GM13977 (cell line): ENCODE measurements at regions not wholly inside any gene's neighbourhood (a gene's known extent, or its start where the extent isn't known, plus 50 kb on each side); places are given as distances from the start of the nearest gene placed in this dataset.

Experiments used
- DNase-seq: peaks from one replicate; pipeline ENCODE4 v3.0.0; 2012; ENCODE audit warnings: low spot score
- in situ Hi-C: fragments of 300-500 bp; cut with MboI; formaldehyde crosslinking; loops from one replicate; pipeline ENCODE4 v1.12.0; 2022; ENCODE audit warnings: low sequenced_read_pairs, low pct_unique_long_range_greater_than_20kb, mixed read lengths, inconsistent platforms; ENCODE audit not compliant: unreplicated experiment
- TF ChIP-seq, protein P1 (sequence below): IDR thresholded peaks from 2 replicates; pipeline ENCODE4 v1.5.1; 2012; ENCODE audit warnings: mild to moderate bottlenecking, control low read depth; ENCODE audit not compliant: insufficient read depth; ENCODE audit errors: extremely low read depth, missing control alignments

DNA sequence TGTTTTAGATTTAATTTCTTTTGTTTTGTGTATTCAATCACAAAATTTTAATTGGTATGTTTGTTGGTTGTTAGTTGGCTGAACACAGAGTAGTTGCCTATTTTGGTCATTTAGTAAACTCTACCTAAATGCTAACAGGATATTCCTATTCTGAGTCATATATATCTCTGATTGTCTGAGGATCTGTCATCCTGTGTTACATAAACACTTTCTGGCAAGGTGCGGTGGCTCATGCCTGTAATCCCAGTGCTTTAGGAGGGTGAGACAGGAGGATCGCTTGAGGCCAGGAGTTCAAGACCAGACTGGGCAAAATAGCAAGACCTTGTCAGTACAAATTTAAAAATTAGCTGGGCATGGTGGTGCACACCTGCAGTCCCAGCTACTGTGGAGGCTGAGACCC is 178.6 kb downstream of the PLCE1 start:
- TF ChIP-seq, protein P1, sequence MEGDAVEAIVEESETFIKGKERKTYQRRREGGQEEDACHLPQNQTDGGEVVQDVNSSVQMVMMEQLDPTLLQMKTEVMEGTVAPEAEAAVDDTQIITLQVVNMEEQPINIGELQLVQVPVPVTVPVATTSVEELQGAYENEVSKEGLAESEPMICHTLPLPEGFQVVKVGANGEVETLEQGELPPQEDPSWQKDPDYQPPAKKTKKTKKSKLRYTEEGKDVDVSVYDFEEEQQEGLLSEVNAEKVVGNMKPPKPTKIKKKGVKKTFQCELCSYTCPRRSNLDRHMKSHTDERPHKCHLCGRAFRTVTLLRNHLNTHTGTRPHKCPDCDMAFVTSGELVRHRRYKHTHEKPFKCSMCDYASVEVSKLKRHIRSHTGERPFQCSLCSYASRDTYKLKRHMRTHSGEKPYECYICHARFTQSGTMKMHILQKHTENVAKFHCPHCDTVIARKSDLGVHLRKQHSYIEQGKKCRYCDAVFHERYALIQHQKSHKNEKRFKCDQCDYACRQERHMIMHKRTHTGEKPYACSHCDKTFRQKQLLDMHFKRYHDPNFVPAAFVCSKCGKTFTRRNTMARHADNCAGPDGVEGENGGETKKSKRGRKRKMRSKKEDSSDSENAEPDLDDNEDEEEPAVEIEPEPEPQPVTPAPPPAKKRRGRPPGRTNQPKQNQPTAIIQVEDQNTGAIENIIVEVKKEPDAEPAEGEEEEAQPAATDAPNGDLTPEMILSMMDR = no peak
- in situ Hi-C loops = no loop called here
- no peak for DNase-seq

DNA sequence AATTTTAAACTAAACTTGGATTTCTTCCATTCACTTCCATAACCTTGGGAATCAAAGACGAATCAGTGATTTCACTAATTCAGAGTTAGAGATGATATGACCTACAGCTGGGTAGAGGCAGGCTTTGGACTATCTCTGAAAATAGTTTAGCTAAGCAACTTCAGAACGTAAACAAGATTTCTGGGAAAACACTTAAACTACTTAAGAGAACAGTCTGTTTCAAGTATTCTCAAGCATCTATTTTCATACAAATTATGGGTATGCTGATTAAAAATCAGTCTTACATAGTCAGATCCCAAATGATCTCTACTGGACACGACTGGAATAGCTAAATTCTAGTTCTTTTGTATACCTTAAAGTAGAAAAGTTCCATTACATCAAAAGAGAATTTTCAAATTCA is 179.9 kb downstream of the PLCE1 start:
- in situ Hi-C loops = no loop called here
- TF ChIP-seq, protein P1 = no peak
- no peak for DNase-seq

DNA sequence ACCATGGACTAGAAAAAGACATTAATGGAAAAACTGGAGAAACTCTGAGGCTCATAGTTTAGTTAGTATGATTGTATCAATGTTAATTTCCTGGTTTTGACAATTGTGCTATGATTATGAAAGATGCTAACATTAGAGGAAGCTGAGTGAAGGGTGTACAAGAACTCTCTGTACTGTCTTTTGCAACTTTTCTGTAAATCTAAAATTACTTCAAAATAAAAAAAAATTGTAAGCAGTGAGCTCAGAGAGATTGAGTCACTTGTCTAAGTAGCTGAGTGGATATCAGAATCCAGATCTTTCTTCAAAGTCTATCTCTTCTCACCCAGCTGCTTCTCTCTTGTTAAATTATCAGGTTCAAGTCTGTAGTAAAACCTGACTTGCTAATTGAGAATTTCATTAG is 181.1 kb downstream of the PLCE1 start:
- TF ChIP-seq, protein P1 = no peak
- in situ Hi-C loops = no loop called here
- DNase-seq = no peak

DNA sequence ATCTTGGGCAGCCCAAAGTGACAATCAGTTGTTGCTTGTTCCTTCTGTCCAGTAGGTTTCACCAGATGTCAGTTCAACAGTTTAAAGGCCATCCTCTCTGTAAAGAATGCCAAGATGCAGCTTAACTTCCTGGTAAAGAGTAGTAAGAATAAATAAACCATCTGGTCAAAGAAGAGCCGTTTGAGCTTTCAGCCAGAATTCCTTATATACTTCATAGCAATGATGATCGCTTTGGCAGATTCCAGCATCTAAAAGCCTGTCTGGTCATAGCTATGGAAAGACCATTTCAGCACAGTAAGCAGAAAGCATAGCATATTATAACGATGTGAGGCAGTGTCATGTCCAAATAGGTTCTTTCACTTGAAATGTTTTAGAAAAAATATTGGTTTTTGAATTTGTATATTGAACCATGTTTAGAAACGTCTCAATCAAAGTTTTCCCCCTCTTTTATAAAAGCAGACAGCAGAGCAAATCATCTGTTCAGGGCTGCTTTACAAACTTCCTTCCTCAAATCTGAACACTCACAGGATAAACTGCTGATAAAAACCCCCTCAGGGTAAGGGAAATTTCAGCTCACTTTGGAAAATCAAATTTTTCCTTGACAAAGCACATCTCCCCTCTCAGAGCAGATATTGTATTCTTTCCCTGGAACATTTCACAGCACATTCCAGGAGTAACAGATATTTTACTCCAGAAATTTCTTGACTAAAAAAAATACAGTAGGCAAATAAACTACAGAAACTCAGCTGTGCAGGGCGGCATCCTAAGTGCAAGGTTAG is 184.1 kb downstream of the NOC3L start:
- no peak for DNase-seq
- in situ Hi-C loops = no loop called here

DNA sequence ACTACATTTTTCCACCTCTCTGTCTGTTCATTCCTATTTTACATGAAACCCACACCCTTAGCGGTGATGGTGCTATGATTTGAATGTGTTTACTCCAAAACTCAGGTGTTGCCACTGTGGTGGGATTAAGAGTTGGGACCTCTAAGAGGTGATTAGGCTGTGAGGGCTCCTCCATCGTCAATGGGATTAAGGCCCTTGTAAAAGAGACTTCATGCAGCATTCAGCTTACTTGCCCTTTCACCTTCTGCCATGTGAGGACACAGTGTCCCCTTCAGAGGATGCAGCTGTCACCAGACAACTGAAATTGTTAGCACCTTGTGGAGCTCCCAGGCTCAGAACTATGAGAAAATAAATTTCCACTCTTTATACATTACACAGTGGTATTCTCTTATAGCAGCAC is 182.2 kb downstream of the NOC3L start:
- TF ChIP-seq, protein P1 = no peak
- in situ Hi-C loops = no loop called here
- no peak for DNase-seq

More for the DNA sequence above, 184.1 kb downstream of the NOC3L start:
- TF ChIP-seq, protein P1 = no peak

DNA sequence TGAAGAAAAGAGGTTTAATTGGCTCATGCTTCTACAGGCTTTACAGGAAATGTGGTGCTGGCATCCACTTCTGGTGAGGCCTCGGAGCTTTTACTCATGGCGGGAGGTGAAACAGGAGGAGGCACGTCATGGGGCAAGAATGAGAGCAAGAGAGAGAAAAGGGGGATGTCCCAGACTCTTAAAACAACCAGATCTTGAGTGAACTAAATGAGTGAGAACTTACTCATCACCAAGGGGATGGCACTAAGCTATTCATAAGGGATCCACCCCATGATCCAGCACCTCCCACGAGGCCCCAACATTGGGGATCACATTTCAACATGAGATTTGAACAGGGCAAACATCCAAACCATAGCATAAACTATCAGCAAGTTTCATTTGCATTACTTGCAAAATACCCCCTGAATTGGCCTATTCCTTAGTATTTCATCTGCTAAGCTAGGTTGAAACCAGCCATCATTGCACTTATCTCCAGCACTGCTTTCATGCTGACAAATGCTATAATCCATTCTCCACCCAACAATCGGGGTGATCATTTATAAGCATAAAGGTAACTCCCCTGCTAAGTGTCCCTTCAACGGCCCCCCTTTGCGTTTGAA is 179.0 kb downstream of the NOC3L start:
- in situ Hi-C loops = no loop called here
- no peak for DNase-seq
- TF ChIP-seq, protein P1 = no peak
